H1 (cell line): ENCODE measurements at regions not wholly inside any gene's neighbourhood (a gene's known extent, or its start where the extent isn't known, plus 50 kb on each side); places are given as distances from the start of the nearest gene placed in this dataset.

Source experiments
- CBX5 ChIP-seq: fragments of 300-800, 300-1000 bp; sonication (generic); IDR thresholded peaks from 2 replicates; pipeline ENCODE4 v1.7.1; 2016; ENCODE audit warnings: antibody characterized with exemption, low read length, low read depth
- CHD1 ChIP-seq: IDR thresholded peaks from 2 replicates; pipeline ENCODE4 v1.6.1; 2012; ENCODE audit warnings: low read depth, low read length, improper control_type of control experiment
- CTBP2 ChIP-seq: IDR thresholded peaks from 2 replicates; pipeline ENCODE4 v1.7.0; 2011; ENCODE audit warnings: borderline replicate concordance, mild to moderate bottlenecking, moderate library complexity, mixed read lengths, low read length; ENCODE audit not compliant: insufficient read depth, insufficient read length
- MAFK ChIP-seq: IDR thresholded peaks from 2 replicates; pipeline ENCODE4 v1.6.1; 2012; ENCODE audit warnings: low read depth, mild to moderate bottlenecking, improper control_type of control experiment, low read length

GRCh38 chr22:48306785-48307510 is 1520.7 kb downstream of the BRD1 start (continued):
- TF ChIP-seq CTBP2 (no peak), CBX5 (no peak), MAFK (no peak), CHD1 (no peak)
